ENCODE measurements at regions not wholly inside any gene's neighbourhood (a gene's known extent, or its start where the extent isn't known, plus 50 kb on each side); places are given as distances from the start of the nearest gene placed in this dataset.

DNA sequence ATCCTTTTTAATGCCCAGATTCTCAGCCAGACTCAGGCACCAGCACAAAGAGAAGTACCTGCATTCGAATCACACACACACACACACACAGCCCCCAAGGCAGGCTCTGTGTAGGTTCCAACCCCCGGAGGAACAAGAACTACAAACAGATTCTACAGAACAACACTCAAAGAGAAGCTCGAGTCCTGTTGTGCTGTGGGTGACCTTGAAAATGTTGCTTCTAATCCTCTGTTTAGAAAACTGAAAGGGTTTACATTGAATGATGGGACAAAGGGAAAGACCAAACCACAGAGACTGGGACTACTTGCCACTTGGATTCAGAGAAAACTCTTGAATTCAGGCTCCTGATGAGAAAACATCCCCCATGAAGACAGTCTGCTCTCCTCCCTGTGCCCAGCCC, 568.8 kb upstream of the C16orf82 start:
- TF ChIP-seq ESRRA (CRISPR knock-in tag; IDR thresholded peaks at IDR 0.05; ENCODE audit: low read depth) (no peak), SMAD3 (CRISPR knock-in tag; IDR thresholded peaks at IDR 0.05) (no peak), ARNT (IDR thresholded peaks at IDR 0.05) (no peak), RXRA (CRISPR knock-in tag; IDR thresholded peaks at IDR 0.05) (no peak), KLF16 (CRISPR knock-in tag; IDR thresholded peaks at IDR 0.05) (no peak), ZNF773 (CRISPR knock-in tag; IDR thresholded peaks at IDR 0.05; ENCODE audit: borderline replicate concordance) (no peak), SMC3 (IDR thresholded peaks at IDR 0.05; ENCODE audit: low read length) (no peak), EP300 (IDR thresholded peaks at IDR 0.05; ENCODE audit: low read depth in 2 of 2, low read length in 2 of 2) (no peak), EP300 (CRISPR knock-in tag; IDR thresholded peaks at IDR 0.05; ENCODE audit: borderline replicate concordance) (no peak), KDM4B (CRISPR knock-in tag; IDR thresholded peaks at IDR 0.05) (no peak), POLR2A (IDR thresholded peaks at IDR 0.05; ENCODE audit: insufficient read depth in 1 of 2, low read depth in 2 of 2, low read length in 2 of 2) (no peak)
- TF ChIP-seq, protein P1, sequence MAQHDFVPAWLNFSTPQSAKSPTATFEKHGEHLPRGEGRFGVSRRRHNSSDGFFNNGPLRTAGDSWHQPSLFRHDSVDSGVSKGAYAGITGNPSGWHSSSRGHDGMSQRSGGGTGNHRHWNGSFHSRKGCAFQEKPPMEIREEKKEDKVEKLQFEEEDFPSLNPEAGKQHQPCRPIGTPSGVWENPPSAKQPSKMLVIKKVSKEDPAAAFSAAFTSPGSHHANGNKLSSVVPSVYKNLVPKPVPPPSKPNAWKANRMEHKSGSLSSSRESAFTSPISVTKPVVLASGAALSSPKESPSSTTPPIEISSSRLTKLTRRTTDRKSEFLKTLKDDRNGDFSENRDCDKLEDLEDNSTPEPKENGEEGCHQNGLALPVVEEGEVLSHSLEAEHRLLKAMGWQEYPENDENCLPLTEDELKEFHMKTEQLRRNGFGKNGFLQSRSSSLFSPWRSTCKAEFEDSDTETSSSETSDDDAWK (CRISPR knock-in tag; IDR thresholded peaks at IDR 0.05): no peak
- TF ChIP-seq, protein P2, sequence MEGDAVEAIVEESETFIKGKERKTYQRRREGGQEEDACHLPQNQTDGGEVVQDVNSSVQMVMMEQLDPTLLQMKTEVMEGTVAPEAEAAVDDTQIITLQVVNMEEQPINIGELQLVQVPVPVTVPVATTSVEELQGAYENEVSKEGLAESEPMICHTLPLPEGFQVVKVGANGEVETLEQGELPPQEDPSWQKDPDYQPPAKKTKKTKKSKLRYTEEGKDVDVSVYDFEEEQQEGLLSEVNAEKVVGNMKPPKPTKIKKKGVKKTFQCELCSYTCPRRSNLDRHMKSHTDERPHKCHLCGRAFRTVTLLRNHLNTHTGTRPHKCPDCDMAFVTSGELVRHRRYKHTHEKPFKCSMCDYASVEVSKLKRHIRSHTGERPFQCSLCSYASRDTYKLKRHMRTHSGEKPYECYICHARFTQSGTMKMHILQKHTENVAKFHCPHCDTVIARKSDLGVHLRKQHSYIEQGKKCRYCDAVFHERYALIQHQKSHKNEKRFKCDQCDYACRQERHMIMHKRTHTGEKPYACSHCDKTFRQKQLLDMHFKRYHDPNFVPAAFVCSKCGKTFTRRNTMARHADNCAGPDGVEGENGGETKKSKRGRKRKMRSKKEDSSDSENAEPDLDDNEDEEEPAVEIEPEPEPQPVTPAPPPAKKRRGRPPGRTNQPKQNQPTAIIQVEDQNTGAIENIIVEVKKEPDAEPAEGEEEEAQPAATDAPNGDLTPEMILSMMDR (CRISPR knock-in tag; IDR thresholded peaks at IDR 0.05): no peak
- TF ChIP-seq, protein P3, sequence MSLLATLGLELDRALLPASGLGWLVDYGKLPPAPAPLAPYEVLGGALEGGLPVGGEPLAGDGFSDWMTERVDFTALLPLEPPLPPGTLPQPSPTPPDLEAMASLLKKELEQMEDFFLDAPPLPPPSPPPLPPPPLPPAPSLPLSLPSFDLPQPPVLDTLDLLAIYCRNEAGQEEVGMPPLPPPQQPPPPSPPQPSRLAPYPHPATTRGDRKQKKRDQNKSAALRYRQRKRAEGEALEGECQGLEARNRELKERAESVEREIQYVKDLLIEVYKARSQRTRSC (CRISPR knock-in tag; IDR thresholded peaks at IDR 0.05; ENCODE audit: low read depth): no peak

All from HepG2 (cell line).